Esophagus muscularis mucosa (tissue), 4 donors: ENCODE measurements at regions not wholly inside any gene's neighbourhood (a gene's known extent, or its start where the extent isn't known, plus 50 kb on each side); places are given as distances from the start of the nearest gene placed in this dataset.
A peak's percentile ranks its signal among the peaks of the same experiment; 100 is the strongest.

Experiments
- DNase-seq: peaks from one replicate; pipeline ENCODE4 v3.0.0-alpha.2; 2017; ENCODE audit errors: extremely low spot score
- H3K27ac ChIP-seq, 4 donors: fragments of 200-600 bp; sonication (generic); replicated peaks in 1 of 4; 1 replicate in 3 of 4; 2 replicates in 1 of 4; pipeline ENCODE4 v1.5.1; 2016 to 2019; ENCODE audit warnings: mild to moderate bottlenecking in 1 of 4
- H3K27me3 ChIP-seq, 4 donors: fragments of 200-600 bp; sonication (generic); one replicate each; pipeline versions ENCODE4 v1.5.1 to v1.6.0; 2016 to 2019
- H3K36me3 ChIP-seq, 4 donors: fragments of 200-600 bp; sonication (generic); one replicate each; pipeline ENCODE4 v1.5.1; 2016 to 2019
- H3K4me1 ChIP-seq, 4 donors: fragments of 200-600 bp; sonication (generic); one replicate each; pipeline ENCODE4 v1.5.1; 2016 to 2019
- H3K4me3 ChIP-seq, 4 donors: fragments of 200-600 bp; sonication (generic); 1 replicate in 2 of 4; 2 replicates in 2 of 4; pipeline ENCODE4 v1.5.1; 2016 to 2019; ENCODE audit warnings: mild to moderate bottlenecking in 4 of 4, moderate library complexity in 1 of 4
- H3K9me3 ChIP-seq, 4 donors: fragments of 200-600 bp; sonication (generic); 1 replicate in 3 of 4; 2 replicates in 1 of 4; pipeline ENCODE4 v1.5.1; 2016 to 2019
- CTCF ChIP-seq, 3 experiments: fragments of 200-600 bp in 2 of 3; fragments of 450-650 bp in 1 of 3; sonication (generic) in 2 of 3; IDR thresholded peaks; one replicate each; pipeline ENCODE4 v1.5.1; 2017 to 2019; ENCODE audit warnings: antibody characterized with exemption in 3 of 3, mild to moderate bottlenecking in 2 of 3, moderate library complexity in 1 of 3
- EP300 ChIP-seq: sonication (generic); formaldehyde crosslinking; IDR thresholded peaks from one replicate; pipeline ENCODE4 v1.6.1; 2017; ENCODE audit warnings: antibody characterized with exemption
- POLR2A ChIP-seq: fragments of 450-650 bp; IDR thresholded peaks from one replicate; pipeline ENCODE4 v1.6.1; 2017; ENCODE audit warnings: antibody characterized with exemption, moderate library complexity, mild to moderate bottlenecking, low read depth
- POLR2AphosphoS5 ChIP-seq, 2 donors: sonication (generic); formaldehyde crosslinking; IDR thresholded peaks; one replicate each; pipeline ENCODE4 v1.6.1; 2017; ENCODE audit warnings: antibody characterized with exemption in 2 of 2
- WGBS: methylation state at CpG from one replicate; pipeline ENCODE4 v1.1.5; 2018; 5-methylcytosine and 5-hydroxymethylcytosine counted together
- intact Hi-C: fragments of 100-400 bp; cut with DNase I; formaldehyde crosslinking; loops from one replicate; pipeline ENCODE4 v1.15.1; 2023

- Histone ChIP-seq H3K4me3 (no peak overlapping the region), H3K27me3 (no peaks in the 10 kb centered on the region), H3K27ac (no peak overlapping the region), H3K4me1 (peaks cover 0 to 6% (median 0%) of the 10 kb centered on the region in 4 donors), H3K9me3 (no peaks in the 10 kb centered on the region), H3K36me3 (no peaks in the 10 kb centered on the region)
- intact Hi-C loops: no loop called here
- peak; percentile 12 for DNase-seq
- TF ChIP-seq EP300 (no peak), CTCF (IDR thresholded peaks at IDR 0.05) (no peak), POLR2AphosphoS5 (IDR thresholded peaks at IDR 0.05) (no peak), POLR2A (no peak)
Measured at GRCh38 chr11:95547976-95548375, 241.6 kb downstream of the FAM76B start.

- Histone ChIP-seq H3K9me3 (no peaks in the 10 kb centered on the region), H3K4me1 (peaks cover 0 to 6% (median 0%) of the 10 kb centered on the region in 4 donors), H3K27ac (no peak overlapping the region), H3K36me3 (no peaks in the 10 kb centered on the region), H3K4me3 (no peak overlapping the region), H3K27me3 (no peaks in the 10 kb centered on the region)
- peak; percentile 75 for DNase-seq
- WGBS: 57% methylated on average over 2 of the region's 2 CpGs
- intact Hi-C loops: no loop called here
- TF ChIP-seq POLR2AphosphoS5 (IDR thresholded peaks at IDR 0.05) (no peak), CTCF (IDR thresholded peaks at IDR 0.05) (no peak)
Measured at GRCh38 chr11:95547186-95547585, 242.4 kb downstream of the FAM76B start.

- H3K4me1 ChIP-seq: peaks cover 0 to 6% (median 0%) of the 10 kb centered on the region in 4 donors
Measured at GRCh38 chr11:95545116-95545875, 244.3 kb downstream of the FAM76B start.

GRCh38 chr11:95544095-95544856 is 245.3 kb downstream of the FAM76B start:
- Histone ChIP-seq H3K4me1 (peaks cover 0 to 6% (median 0%) of the 10 kb centered on the region in 4 donors), H3K9me3 (no peaks in the 10 kb centered on the region), H3K36me3 (no peaks in the 10 kb centered on the region), H3K4me3 (no peak overlapping the region), H3K27me3 (no peaks in the 10 kb centered on the region), H3K27ac (no peak overlapping the region)
- WGBS: 88% methylated on average over 3 of the region's 3 CpGs
- no peak for DNase-seq
- intact Hi-C loops: no loop called here
- TF ChIP-seq POLR2AphosphoS5 (IDR thresholded peaks at IDR 0.05) (no peak), CTCF (IDR thresholded peaks at IDR 0.05) (no peak), EP300 (no peak), POLR2A (no peak)

More at GRCh38 chr11:95545116-95545875, 244.3 kb downstream of the FAM76B start:
- Histone ChIP-seq H3K27ac (no peak overlapping the region), H3K36me3 (no peaks in the 10 kb centered on the region), H3K4me3 (no peak overlapping the region), H3K9me3 (no peaks in the 10 kb centered on the region), H3K27me3 (no peaks in the 10 kb centered on the region)
- peak; percentile 89 for DNase-seq
- 76% methylated on average over 9 of the region's 9 CpGs for WGBS
- TF ChIP-seq POLR2AphosphoS5 (IDR thresholded peaks at IDR 0.05) (no peak), EP300 (no peak), CTCF (IDR thresholded peaks at IDR 0.05) (no peak), POLR2A (no peak)
- intact Hi-C loops: no loop called here
